WTC11 (cell line): ENCODE measurements at regions not wholly inside any gene's neighbourhood (a gene's known extent, or its start where the extent isn't known, plus 50 kb on each side); places are given as distances from the start of the nearest gene placed in this dataset.

Source experiments
- ATAC-seq: fragments of 200-7000 bp; cut with Tn5 transposase; 2 replicates; pipeline ENCODE4 v1.10.0; 2021; ENCODE audit warnings: mild to moderate bottlenecking, moderate library complexity
- CTCF ChIA-PET: fragments of 300-600 bp; sonication (Branson Sonifier 250); formaldehyde crosslinking; loops from one replicate; lab custom pipeline; 2021; ENCODE audit warnings: antibody characterized with exemption; lab: Charles Lee
- POLR2A ChIA-PET: fragments of 350-600 bp; sonication (Branson Sonifier 250); formaldehyde crosslinking; loops from one replicate; lab custom pipeline; 2021; ENCODE audit warnings: antibody characterized with exemption; lab: Charles Lee
- DNase-seq: peaks from one replicate; pipeline ENCODE4 v3.0.0; 2021; ENCODE audit warnings: low spot score
- H3K27ac Mint-ChIP-seq: 2 replicates; pipeline ENCODE4 v1.8.0; 2021; ENCODE audit warnings: mixed read lengths
- H3K27me3 Mint-ChIP-seq: 2 replicates; pipeline ENCODE4 v1.8.0; 2021; ENCODE audit warnings: low read depth, mild to moderate bottlenecking, moderate library complexity, mixed read lengths
- H3K36me3 Mint-ChIP-seq: 2 replicates; pipeline ENCODE4 v1.8.0; 2021; ENCODE audit warnings: mixed read lengths
- H3K4me1 Mint-ChIP-seq: 2 replicates; pipeline ENCODE4 v1.8.0; 2022; ENCODE audit warnings: mixed read lengths
- H3K4me3 Mint-ChIP-seq: 2 replicates; pipeline ENCODE4 v1.8.0; 2021; ENCODE audit warnings: mild to moderate bottlenecking, moderate library complexity, mixed read lengths
- H3K9me3 Mint-ChIP-seq: 2 replicates; pipeline ENCODE4 v1.8.0; 2021; ENCODE audit warnings: mixed read lengths
- ETV6 ChIP-seq: sonication (generic); formaldehyde crosslinking; IDR thresholded peaks from 2 replicates; pipeline ENCODE4 v1.8.1; 2022; ENCODE audit warnings: mild to moderate bottlenecking, missing genetic modification reagents
- FOXK1 ChIP-seq: sonication (generic); formaldehyde crosslinking; IDR thresholded peaks from 2 replicates; pipeline ENCODE4 v1.8.0; 2022; ENCODE audit warnings: mild to moderate bottlenecking, moderate library complexity, missing genetic modification reagents
- GTF2I ChIP-seq: fragments of 250-450 bp; sonication (Bioruptor Pico); conservative IDR thresholded peaks from 2 replicates; pipeline ENCODE4 v1.4.0; 2021; ENCODE audit warnings: mild to moderate bottlenecking
- JUN ChIP-seq: sonication (generic); formaldehyde crosslinking; IDR thresholded peaks from 2 replicates; pipeline ENCODE4 v1.8.0; 2023; ENCODE audit warnings: mild to moderate bottlenecking, missing genetic modification reagents
- PRRX2 ChIP-seq: fragments of 250-450 bp; sonication (Bioruptor Pico); IDR thresholded peaks from 2 replicates; pipeline ENCODE4 v1.8.0; 2021; ENCODE audit warnings: mild to moderate bottlenecking
- SMAD3 ChIP-seq: sonication (generic); formaldehyde crosslinking; IDR thresholded peaks from 2 replicates; pipeline ENCODE4 v1.8.0; 2022; ENCODE audit warnings: missing genetic modification reagents, mild to moderate bottlenecking, borderline replicate concordance
- TCF7 ChIP-seq: sonication (generic); formaldehyde crosslinking; IDR thresholded peaks from 2 replicates; pipeline ENCODE4 v1.8.0; 2022; ENCODE audit warnings: mild to moderate bottlenecking, low read depth, missing genetic modification reagents, moderate library complexity
- ZNF263 ChIP-seq: sonication (generic); formaldehyde crosslinking; IDR thresholded peaks from 2 replicates; pipeline ENCODE4 v1.8.1; 2022; ENCODE audit warnings: low read depth, mild to moderate bottlenecking, moderate library complexity, missing genetic modification reagents
- ZNF317 ChIP-seq: sonication (generic); formaldehyde crosslinking; IDR thresholded peaks from 2 replicates; pipeline ENCODE4 v1.8.1; 2023; ENCODE audit warnings: low read depth, mild to moderate bottlenecking, moderate library complexity, missing genetic modification reagents, borderline replicate concordance
- ZNF416 ChIP-seq: fragments of 250-450 bp; sonication (Bioruptor Pico); IDR thresholded peaks from 2 replicates; pipeline ENCODE4 v1.9.0; 2021; ENCODE audit warnings: mild to moderate bottlenecking, inconsistent platforms
- ZNF423 ChIP-seq: fragments of 250-450 bp; sonication (Bioruptor Pico); IDR thresholded peaks from 2 replicates; pipeline ENCODE4 v2.1.2; 2022; ENCODE audit warnings: mild to moderate bottlenecking, moderate library complexity
- TF ChIP-seq, protein P1 (sequence below): fragments of 250-450 bp; sonication (Bioruptor Pico); IDR thresholded peaks from 2 replicates; pipeline ENCODE4 v1.9.0; 2021; ENCODE audit warnings: mild to moderate bottlenecking, borderline replicate concordance
- TF ChIP-seq, protein P2 (sequence below): sonication (generic); formaldehyde crosslinking; conservative IDR thresholded peaks from 2 replicates; pipeline ENCODE4 v1.8.1; 2022; ENCODE audit warnings: mild to moderate bottlenecking, missing genetic modification reagents
- TF ChIP-seq, protein P3 (sequence below): sonication (generic); formaldehyde crosslinking; IDR thresholded peaks from 2 replicates; pipeline ENCODE4 v1.8.1; 2022; ENCODE audit warnings: low read depth, missing genetic modification reagents, borderline replicate concordance
- TF ChIP-seq, protein P4 (sequence below): sonication (generic); formaldehyde crosslinking; IDR thresholded peaks from 2 replicates; pipeline ENCODE4 v1.8.1; 2023; ENCODE audit warnings: mild to moderate bottlenecking, missing genetic modification reagents, moderate library complexity
- TF ChIP-seq, protein P5 (sequence below): fragments of 250-450 bp; sonication (Bioruptor Pico); IDR thresholded peaks from 2 replicates; pipeline ENCODE4 v1.9.0; 2021; ENCODE audit warnings: mild to moderate bottlenecking
- TF ChIP-seq, protein P6 (sequence below): sonication (generic); formaldehyde crosslinking; IDR thresholded peaks from 2 replicates; pipeline ENCODE4 v1.8.1; 2022; ENCODE audit warnings: mild to moderate bottlenecking, moderate library complexity, missing genetic modification reagents
- TF ChIP-seq, protein P7 (sequence below): sonication (generic); formaldehyde crosslinking; IDR thresholded peaks from 2 replicates; pipeline ENCODE4 v1.8.0; 2023; ENCODE audit warnings: mild to moderate bottlenecking, missing genetic modification reagents

DNA sequence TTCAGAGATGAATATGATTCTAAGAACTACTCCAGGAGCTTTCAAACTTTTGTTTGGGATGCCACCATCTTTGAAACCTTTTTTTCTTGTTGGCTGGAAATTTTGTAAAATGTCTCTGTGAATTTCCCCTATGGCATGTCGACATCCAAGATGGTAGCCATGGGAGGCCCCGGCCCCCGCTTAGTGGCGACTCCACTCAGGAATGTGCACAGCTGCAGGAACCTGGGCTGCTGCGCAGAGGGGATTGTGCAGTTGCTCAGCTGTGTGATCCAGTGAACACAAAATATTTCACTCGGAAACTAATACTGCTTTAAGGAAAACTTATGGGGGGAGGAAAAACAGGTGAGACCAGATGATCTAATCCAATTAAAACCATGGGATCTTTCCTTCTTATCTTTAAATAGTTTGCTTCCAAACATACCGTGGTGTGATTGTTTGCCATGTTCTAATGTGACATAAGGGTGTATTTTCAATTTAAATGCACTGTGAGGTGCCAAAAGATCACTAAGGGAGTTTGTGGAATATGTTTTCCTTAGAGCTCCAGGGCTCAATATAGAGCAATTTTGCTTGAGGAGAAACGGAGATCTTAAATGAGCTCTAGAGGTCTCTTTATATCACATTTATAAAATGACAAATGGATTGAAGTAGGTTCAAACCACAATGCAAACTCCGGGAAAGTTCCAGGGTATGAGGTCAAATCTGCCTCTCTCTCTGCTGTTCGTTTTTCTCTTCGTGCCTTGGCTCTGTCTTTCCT is 497.7 kb downstream of the FGF9 start:
- no peak for TF ChIP-seq GTF2I (CRISPR knock-in tag)
- TF ChIP-seq ZNF416: no peak
- no peak for TF ChIP-seq ETV6
- no peak for TF ChIP-seq PRRX2 (CRISPR knock-in tag)
- no peak for TF ChIP-seq TCF7 (CRISPR knock-in tag)
- no peak for TF ChIP-seq JUN (CRISPR knock-in tag)
- TF ChIP-seq ZNF317: no peak
- no peak for TF ChIP-seq ZNF263 (CRISPR knock-in tag)
- no peak for TF ChIP-seq FOXK1 (CRISPR knock-in tag)
- TF ChIP-seq, protein P1, sequence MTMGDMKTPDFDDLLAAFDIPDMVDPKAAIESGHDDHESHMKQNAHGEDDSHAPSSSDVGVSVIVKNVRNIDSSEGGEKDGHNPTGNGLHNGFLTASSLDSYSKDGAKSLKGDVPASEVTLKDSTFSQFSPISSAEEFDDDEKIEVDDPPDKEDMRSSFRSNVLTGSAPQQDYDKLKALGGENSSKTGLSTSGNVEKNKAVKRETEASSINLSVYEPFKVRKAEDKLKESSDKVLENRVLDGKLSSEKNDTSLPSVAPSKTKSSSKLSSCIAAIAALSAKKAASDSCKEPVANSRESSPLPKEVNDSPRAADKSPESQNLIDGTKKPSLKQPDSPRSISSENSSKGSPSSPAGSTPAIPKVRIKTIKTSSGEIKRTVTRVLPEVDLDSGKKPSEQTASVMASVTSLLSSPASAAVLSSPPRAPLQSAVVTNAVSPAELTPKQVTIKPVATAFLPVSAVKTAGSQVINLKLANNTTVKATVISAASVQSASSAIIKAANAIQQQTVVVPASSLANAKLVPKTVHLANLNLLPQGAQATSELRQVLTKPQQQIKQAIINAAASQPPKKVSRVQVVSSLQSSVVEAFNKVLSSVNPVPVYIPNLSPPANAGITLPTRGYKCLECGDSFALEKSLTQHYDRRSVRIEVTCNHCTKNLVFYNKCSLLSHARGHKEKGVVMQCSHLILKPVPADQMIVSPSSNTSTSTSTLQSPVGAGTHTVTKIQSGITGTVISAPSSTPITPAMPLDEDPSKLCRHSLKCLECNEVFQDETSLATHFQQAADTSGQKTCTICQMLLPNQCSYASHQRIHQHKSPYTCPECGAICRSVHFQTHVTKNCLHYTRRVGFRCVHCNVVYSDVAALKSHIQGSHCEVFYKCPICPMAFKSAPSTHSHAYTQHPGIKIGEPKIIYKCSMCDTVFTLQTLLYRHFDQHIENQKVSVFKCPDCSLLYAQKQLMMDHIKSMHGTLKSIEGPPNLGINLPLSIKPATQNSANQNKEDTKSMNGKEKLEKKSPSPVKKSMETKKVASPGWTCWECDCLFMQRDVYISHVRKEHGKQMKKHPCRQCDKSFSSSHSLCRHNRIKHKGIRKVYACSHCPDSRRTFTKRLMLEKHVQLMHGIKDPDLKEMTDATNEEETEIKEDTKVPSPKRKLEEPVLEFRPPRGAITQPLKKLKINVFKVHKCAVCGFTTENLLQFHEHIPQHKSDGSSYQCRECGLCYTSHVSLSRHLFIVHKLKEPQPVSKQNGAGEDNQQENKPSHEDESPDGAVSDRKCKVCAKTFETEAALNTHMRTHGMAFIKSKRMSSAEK (CRISPR knock-in tag): no peak
- TF ChIP-seq, protein P2, sequence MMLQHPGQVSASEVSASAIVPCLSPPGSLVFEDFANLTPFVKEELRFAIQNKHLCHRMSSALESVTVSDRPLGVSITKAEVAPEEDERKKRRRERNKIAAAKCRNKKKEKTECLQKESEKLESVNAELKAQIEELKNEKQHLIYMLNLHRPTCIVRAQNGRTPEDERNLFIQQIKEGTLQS (CRISPR knock-in tag): no peak
- TF ChIP-seq, protein P3, sequence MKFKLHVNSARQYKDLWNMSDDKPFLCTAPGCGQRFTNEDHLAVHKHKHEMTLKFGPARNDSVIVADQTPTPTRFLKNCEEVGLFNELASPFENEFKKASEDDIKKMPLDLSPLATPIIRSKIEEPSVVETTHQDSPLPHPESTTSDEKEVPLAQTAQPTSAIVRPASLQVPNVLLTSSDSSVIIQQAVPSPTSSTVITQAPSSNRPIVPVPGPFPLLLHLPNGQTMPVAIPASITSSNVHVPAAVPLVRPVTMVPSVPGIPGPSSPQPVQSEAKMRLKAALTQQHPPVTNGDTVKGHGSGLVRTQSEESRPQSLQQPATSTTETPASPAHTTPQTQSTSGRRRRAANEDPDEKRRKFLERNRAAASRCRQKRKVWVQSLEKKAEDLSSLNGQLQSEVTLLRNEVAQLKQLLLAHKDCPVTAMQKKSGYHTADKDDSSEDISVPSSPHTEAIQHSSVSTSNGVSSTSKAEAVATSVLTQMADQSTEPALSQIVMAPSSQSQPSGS: no peak
- TF ChIP-seq, protein P4, sequence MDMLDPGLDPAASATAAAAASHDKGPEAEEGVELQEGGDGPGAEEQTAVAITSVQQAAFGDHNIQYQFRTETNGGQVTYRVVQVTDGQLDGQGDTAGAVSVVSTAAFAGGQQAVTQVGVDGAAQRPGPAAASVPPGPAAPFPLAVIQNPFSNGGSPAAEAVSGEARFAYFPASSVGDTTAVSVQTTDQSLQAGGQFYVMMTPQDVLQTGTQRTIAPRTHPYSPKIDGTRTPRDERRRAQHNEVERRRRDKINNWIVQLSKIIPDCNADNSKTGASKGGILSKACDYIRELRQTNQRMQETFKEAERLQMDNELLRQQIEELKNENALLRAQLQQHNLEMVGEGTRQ (CRISPR knock-in tag): no peak
- TF ChIP-seq SMAD3 (CRISPR knock-in tag): no peak
- TF ChIP-seq, protein P5, sequence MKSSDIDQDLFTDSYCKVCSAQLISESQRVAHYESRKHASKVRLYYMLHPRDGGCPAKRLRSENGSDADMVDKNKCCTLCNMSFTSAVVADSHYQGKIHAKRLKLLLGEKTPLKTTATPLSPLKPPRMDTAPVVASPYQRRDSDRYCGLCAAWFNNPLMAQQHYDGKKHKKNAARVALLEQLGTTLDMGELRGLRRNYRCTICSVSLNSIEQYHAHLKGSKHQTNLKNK: no peak
- TF ChIP-seq, protein P6, sequence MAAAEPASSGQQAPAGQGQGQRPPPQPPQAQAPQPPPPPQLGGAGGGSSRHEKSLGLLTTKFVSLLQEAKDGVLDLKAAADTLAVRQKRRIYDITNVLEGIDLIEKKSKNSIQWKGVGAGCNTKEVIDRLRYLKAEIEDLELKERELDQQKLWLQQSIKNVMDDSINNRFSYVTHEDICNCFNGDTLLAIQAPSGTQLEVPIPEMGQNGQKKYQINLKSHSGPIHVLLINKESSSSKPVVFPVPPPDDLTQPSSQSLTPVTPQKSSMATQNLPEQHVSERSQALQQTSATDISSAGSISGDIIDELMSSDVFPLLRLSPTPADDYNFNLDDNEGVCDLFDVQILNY (CRISPR knock-in tag): no peak
- TF ChIP-seq ZNF423 (CRISPR knock-in tag): no peak
- TF ChIP-seq, protein P7, sequence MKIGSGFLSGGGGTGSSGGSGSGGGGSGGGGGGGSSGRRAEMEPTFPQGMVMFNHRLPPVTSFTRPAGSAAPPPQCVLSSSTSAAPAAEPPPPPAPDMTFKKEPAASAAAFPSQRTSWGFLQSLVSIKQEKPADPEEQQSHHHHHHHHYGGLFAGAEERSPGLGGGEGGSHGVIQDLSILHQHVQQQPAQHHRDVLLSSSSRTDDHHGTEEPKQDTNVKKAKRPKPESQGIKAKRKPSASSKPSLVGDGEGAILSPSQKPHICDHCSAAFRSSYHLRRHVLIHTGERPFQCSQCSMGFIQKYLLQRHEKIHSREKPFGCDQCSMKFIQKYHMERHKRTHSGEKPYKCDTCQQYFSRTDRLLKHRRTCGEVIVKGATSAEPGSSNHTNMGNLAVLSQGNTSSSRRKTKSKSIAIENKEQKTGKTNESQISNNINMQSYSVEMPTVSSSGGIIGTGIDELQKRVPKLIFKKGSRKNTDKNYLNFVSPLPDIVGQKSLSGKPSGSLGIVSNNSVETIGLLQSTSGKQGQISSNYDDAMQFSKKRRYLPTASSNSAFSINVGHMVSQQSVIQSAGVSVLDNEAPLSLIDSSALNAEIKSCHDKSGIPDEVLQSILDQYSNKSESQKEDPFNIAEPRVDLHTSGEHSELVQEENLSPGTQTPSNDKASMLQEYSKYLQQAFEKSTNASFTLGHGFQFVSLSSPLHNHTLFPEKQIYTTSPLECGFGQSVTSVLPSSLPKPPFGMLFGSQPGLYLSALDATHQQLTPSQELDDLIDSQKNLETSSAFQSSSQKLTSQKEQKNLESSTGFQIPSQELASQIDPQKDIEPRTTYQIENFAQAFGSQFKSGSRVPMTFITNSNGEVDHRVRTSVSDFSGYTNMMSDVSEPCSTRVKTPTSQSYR (CRISPR knock-in tag): no peak
- Mint-ChIP-seq H3K27ac (no peak overlapping the region), H3K4me1 (no peaks in the 10 kb centered on the region), H3K27me3 (no peaks in the 10 kb centered on the region; the same call in 1 of the 2 replicates), H3K36me3 (no peaks in the 10 kb centered on the region), H3K4me3 (no peak overlapping the region), H3K9me3 (peaks cover 8% of the 10 kb centered on the region)
- ChIA-PET POLR2A (no interaction called here), CTCF (interaction anchor here (0.6 to 1.2 kb wide), 2 partner anchors 93 to 255 kb away, joined by 3 read pairs; no protein-coding TSS in a partner anchor)
- ATAC-seq: no peak
- no peak for DNase-seq
